ENCODE measurements at regions not wholly inside any gene's neighbourhood (a gene's known extent, or its start where the extent isn't known, plus 50 kb on each side); places are given as distances from the start of the nearest gene placed in this dataset.
"Not testable (repeated sequence)": the region's sequence is repeated elsewhere in the genome, so short reads cannot be mapped to it uniquely, and the experiment has no call there.

- CTCF ChIA-PET = interaction anchor here (0.7 kb wide), 1 partner anchor 17 kb away, joined by 3 read pairs; no protein-coding TSS in a partner anchor
- Mint-ChIP-seq H3K36me3 (ENCODE audit: low read depth) (no peaks in the 10 kb centered on the region), H3K27ac (no peak overlapping the region), H3K27me3 (ENCODE audit: low read depth) (peaks cover 19% of the 10 kb centered on the region), H3K4me3 (no peak overlapping the region), H3K9me3 (peaks cover 13% of the 10 kb centered on the region), H3K4me1 (ENCODE audit: low read depth) (no peaks in the 10 kb centered on the region)
- intact Hi-C loops (cut with micrococcal nuclease) = no loop called here
- DNase-seq = no peak
These were observed 181.5 kb upstream of the MOCS2 start for GRCh38 chr5:53291047-53291446.

- H3K9me3 Mint-ChIP-seq = peaks cover 13% of the 10 kb centered on the region
- intact Hi-C loops (cut with micrococcal nuclease) = no loop called here
- no peaks in the 10 kb centered on the region for H3K4me1 Mint-ChIP-seq (ENCODE audit: low read depth)
- peaks cover 19% of the 10 kb centered on the region for H3K27me3 Mint-ChIP-seq (ENCODE audit: low read depth)
- no peak overlapping the region for H3K27ac Mint-ChIP-seq
- H3K4me3 Mint-ChIP-seq = no peak overlapping the region
- no peak for DNase-seq
- H3K36me3 Mint-ChIP-seq (ENCODE audit: low read depth) = no peaks in the 10 kb centered on the region
- CTCF ChIA-PET = no interaction called here
These were observed 182.0 kb upstream of the MOCS2 start for GRCh38 chr5:53291528-53291927.

GRCh38 chr5:53298841-53299240, 181.6 kb upstream of the FST start:
- intact Hi-C loops (cut with micrococcal nuclease) = no loop called here
- Mint-ChIP-seq H3K4me3 (no peak overlapping the region), H3K27me3 (ENCODE audit: low read depth) (peaks cover 23% of the 10 kb centered on the region), H3K4me1 (ENCODE audit: low read depth) (peaks cover 13% of the 10 kb centered on the region), H3K36me3 (ENCODE audit: low read depth) (no peaks in the 10 kb centered on the region), H3K27ac (no peak overlapping the region), H3K9me3 (peaks cover 12% of the 10 kb centered on the region)
- DNase-seq = no peak
- CTCF ChIA-PET = no interaction called here

- Mint-ChIP-seq H3K36me3 (ENCODE audit: low read depth) (peaks cover 4% of the 10 kb centered on the region), H3K27me3 (ENCODE audit: low read depth) (peaks cover 15% of the 10 kb centered on the region), H3K27ac (no peak overlapping the region), H3K4me1 (ENCODE audit: low read depth) (peaks cover 14% of the 10 kb centered on the region), H3K9me3 (peaks cover 19% of the 10 kb centered on the region), H3K4me3 (no peak overlapping the region)
- CTCF ChIA-PET = no interaction called here
- intact Hi-C loops (cut with micrococcal nuclease) = no loop called here
- DNase-seq = no peak
These were observed 177.9 kb upstream of the FST start for GRCh38 chr5:53302529-53302928.

GRCh38 chr5:53303105-53303504, 177.3 kb upstream of the FST start:
- Mint-ChIP-seq H3K4me1 (ENCODE audit: low read depth) (peaks cover 14% of the 10 kb centered on the region), H3K9me3 (peaks cover 24% of the 10 kb centered on the region), H3K27me3 (ENCODE audit: low read depth) (peaks cover 18% of the 10 kb centered on the region), H3K36me3 (ENCODE audit: low read depth) (peaks cover 4% of the 10 kb centered on the region), H3K4me3 (no peak overlapping the region), H3K27ac (no peak overlapping the region)
- CTCF ChIA-PET = no interaction called here
- intact Hi-C loops (cut with micrococcal nuclease) = loop anchor here (1.0 kb wide), 3 partner anchors 63 to 295 kb away; no protein-coding TSS in a partner anchor
- DNase-seq = peak; percentile 22

GRCh38 chr5:53305316-53305715, 175.1 kb upstream of the FST start:
- DNase-seq; H3K4me3 Mint-ChIP-seq; H3K36me3 Mint-ChIP-seq (ENCODE audit: low read depth); H3K27ac Mint-ChIP-seq; intact Hi-C loops (cut with micrococcal nuclease): not testable (repeated sequence)
- CTCF ChIA-PET = interaction anchor here (0.6 kb wide), 1 partner anchor 552 kb away, joined by 3 read pairs; no protein-coding TSS in a partner anchor
- Mint-ChIP-seq H3K9me3 (peaks cover 28% of the 10 kb centered on the region), H3K27me3 (ENCODE audit: low read depth) (peaks cover 26% of the 10 kb centered on the region), H3K4me1 (ENCODE audit: low read depth) (peaks cover 14% of the 10 kb centered on the region)

GRCh38 chr5:53309653-53310052, 170.8 kb upstream of the FST start:
- no peak for DNase-seq
- peaks cover 16% of the 10 kb centered on the region for H3K9me3 Mint-ChIP-seq
- CTCF ChIA-PET = no interaction called here
- H3K4me1 Mint-ChIP-seq (ENCODE audit: low read depth) = no peaks in the 10 kb centered on the region
- no peak overlapping the region for H3K4me3 Mint-ChIP-seq
- peaks cover 13% of the 10 kb centered on the region for H3K27me3 Mint-ChIP-seq (ENCODE audit: low read depth)
- intact Hi-C loops (cut with micrococcal nuclease) = no loop called here
- no peak overlapping the region for H3K27ac Mint-ChIP-seq
- H3K36me3 Mint-ChIP-seq (ENCODE audit: low read depth) = peaks cover 5% of the 10 kb centered on the region

GRCh38 chr5:53311681-53312080, 168.7 kb upstream of the FST start:
- H3K36me3 Mint-ChIP-seq (ENCODE audit: low read depth) = peaks cover 2% of the 10 kb centered on the region
- H3K27me3 Mint-ChIP-seq (ENCODE audit: low read depth) = peaks cover 12% of the 10 kb centered on the region
- intact Hi-C loops (cut with micrococcal nuclease) = no loop called here
- no peaks in the 10 kb centered on the region for H3K4me1 Mint-ChIP-seq (ENCODE audit: low read depth)
- H3K9me3 Mint-ChIP-seq = peaks cover 16% of the 10 kb centered on the region
- no peak overlapping the region for H3K27ac Mint-ChIP-seq
- CTCF ChIA-PET = no interaction called here
- no peak overlapping the region for H3K4me3 Mint-ChIP-seq
- no peak for DNase-seq

GRCh38 chr5:53313145-53313544, 167.3 kb upstream of the FST start:
- CTCF ChIA-PET = no interaction called here
- H3K4me3 Mint-ChIP-seq = no peak overlapping the region
- H3K27ac Mint-ChIP-seq = no peak overlapping the region
- H3K36me3 Mint-ChIP-seq (ENCODE audit: low read depth) = peaks cover 2% of the 10 kb centered on the region
- DNase-seq = no peak
- H3K4me1 Mint-ChIP-seq (ENCODE audit: low read depth) = no peaks in the 10 kb centered on the region
- peaks cover 10% of the 10 kb centered on the region for H3K27me3 Mint-ChIP-seq (ENCODE audit: low read depth)
- intact Hi-C loops (cut with micrococcal nuclease) = no loop called here
- H3K9me3 Mint-ChIP-seq = peaks cover 11% of the 10 kb centered on the region

- no peak for DNase-seq
- CTCF ChIA-PET = no interaction called here
- Mint-ChIP-seq H3K4me3 (no peak overlapping the region), H3K27me3 (ENCODE audit: low read depth) (peaks cover 6% of the 10 kb centered on the region), H3K4me1 (ENCODE audit: low read depth) (no peaks in the 10 kb centered on the region), H3K36me3 (ENCODE audit: low read depth) (no peaks in the 10 kb centered on the region), H3K9me3 (peaks cover 7% of the 10 kb centered on the region), H3K27ac (no peak overlapping the region)
- intact Hi-C loops (cut with micrococcal nuclease) = no loop called here
These were observed 162.1 kb upstream of the FST start for GRCh38 chr5:53318303-53318702.

- intact Hi-C loops (cut with micrococcal nuclease) = no loop called here
- Mint-ChIP-seq H3K4me3 (no peak overlapping the region), H3K9me3 (peaks cover 7% of the 10 kb centered on the region)
These were observed 161.1 kb upstream of the FST start for GRCh38 chr5:53319315-53319714.

GRCh38 chr5:53321073-53321472, 159.4 kb upstream of the FST start:
- CTCF ChIA-PET = no interaction called here
- no peaks in the 10 kb centered on the region for H3K36me3 Mint-ChIP-seq (ENCODE audit: low read depth)
- no peaks in the 10 kb centered on the region for H3K9me3 Mint-ChIP-seq
- no peak overlapping the region for H3K4me3 Mint-ChIP-seq
- intact Hi-C loops (cut with micrococcal nuclease) = no loop called here
- no peaks in the 10 kb centered on the region for H3K4me1 Mint-ChIP-seq (ENCODE audit: low read depth)
- no peak overlapping the region for H3K27ac Mint-ChIP-seq
- peaks cover 5% of the 10 kb centered on the region for H3K27me3 Mint-ChIP-seq (ENCODE audit: low read depth)
- DNase-seq = no peak

More at GRCh38 chr5:53319315-53319714, 161.1 kb upstream of the FST start:
- DNase-seq = no peak
- Mint-ChIP-seq H3K27ac (no peak overlapping the region), H3K4me1 (ENCODE audit: low read depth) (no peaks in the 10 kb centered on the region), H3K36me3 (ENCODE audit: low read depth) (no peaks in the 10 kb centered on the region), H3K27me3 (ENCODE audit: low read depth) (peaks cover 6% of the 10 kb centered on the region)
- CTCF ChIA-PET = no interaction called here

GRCh38 chr5:53321721-53322120, 158.7 kb upstream of the FST start:
- no peak for DNase-seq
- no peaks in the 10 kb centered on the region for H3K9me3 Mint-ChIP-seq
- CTCF ChIA-PET = no interaction called here

GRCh38 chr5:53322257-53322656, 158.2 kb upstream of the FST start:
- Mint-ChIP-seq H3K4me3 (no peak overlapping the region), H3K36me3 (ENCODE audit: low read depth) (no peaks in the 10 kb centered on the region), H3K4me1 (ENCODE audit: low read depth) (no peaks in the 10 kb centered on the region), H3K27ac (no peak overlapping the region), H3K27me3 (ENCODE audit: low read depth) (peaks cover 5% of the 10 kb centered on the region), H3K9me3 (no peaks in the 10 kb centered on the region)
- DNase-seq = no peak
- CTCF ChIA-PET = no interaction called here
- intact Hi-C loops (cut with micrococcal nuclease) = no loop called here

More at GRCh38 chr5:53321721-53322120, 158.7 kb upstream of the FST start:
- Mint-ChIP-seq H3K27me3 (ENCODE audit: low read depth) (peaks cover 5% of the 10 kb centered on the region), H3K4me3 (no peak overlapping the region), H3K4me1 (ENCODE audit: low read depth) (no peaks in the 10 kb centered on the region), H3K36me3 (ENCODE audit: low read depth) (no peaks in the 10 kb centered on the region), H3K27ac (no peak overlapping the region)
- intact Hi-C loops (cut with micrococcal nuclease) = no loop called here
